K562 (cell line): ENCODE measurements at regions not wholly inside any gene's neighbourhood (a gene's known extent, or its start where the extent isn't known, plus 50 kb on each side); places are given as distances from the start of the nearest gene placed in this dataset.

Source experiments
- ATAC-seq: fragments of 200-7000 bp; cut with Tn5 transposase; 3 replicates; pipeline ENCODE4 v1.9.1; 2020; ENCODE audit warnings: moderate library complexity
- BruUV-seq: library from RNA; stranded (reverse); fragments of 400-500 nt; replicated peaks from 2 replicates; lab custom pipeline; 2021; lab: Mats Ljungman, UMichigan
- CTCF ChIA-PET: fragments of 300-600 bp; formaldehyde crosslinking; extraction: SDS; loops from one replicate; lab custom pipeline; 2021; ENCODE audit warnings: low intra/inter-chr PET ratio; lab: Yijun Ruan, JAX
- POLR2A ChIA-PET: fragments of 300-600, 350-650 bp; sonication (Branson Sonifier 250); formaldehyde crosslinking; extraction: SDS; loops from one replicate; lab custom pipeline; 2021; ENCODE audit warnings: antibody characterized with exemption, inconsistent platforms; lab: Yijun Ruan, JAX
- DNase-seq, 4 experiments: peaks; one replicate each; pipeline versions ENCODE4 v3.0.0 to v3.0.0-alpha.2; 2011 to 2018; ENCODE audit warnings: low spot score in 3 of 4, mixed read lengths in 3 of 4; ENCODE audit errors: extremely low read depth in 1 of 4
- FAIRE-seq: peaks from 2 replicates; lab custom pipeline; 2011; peaks lifted over from hg19 to GRCh38; lab: Jason Lieb, UNC
- H2AFZ ChIP-seq: 2 replicates; pipeline ENCODE4 v1.6.0; 2011; ENCODE audit warnings: low read depth, low read length, control low read depth, inconsistent platforms
- H3K27ac ChIP-seq: fragments of 200-600 bp; 3 replicates; pipeline ENCODE4 v1.8.0; 2011; ENCODE audit warnings: low read depth, mild to moderate bottlenecking, control low read depth, inconsistent platforms, low read length, moderate library complexity, mixed read lengths; ENCODE audit errors: extremely low read depth
- H3K27me3 ChIP-seq, 2 experiments: fragments of 300-600 bp in 1 of 2; 2 replicates in 1 of 2; 3 replicates in 1 of 2; pipeline versions ENCODE4 v1.6.0 to v1.8.0; 2011; ENCODE audit warnings: inconsistent platforms in 2 of 2, low read length in 2 of 2, mild to moderate bottlenecking in 1 of 2, mixed read lengths in 1 of 2, moderate library complexity in 1 of 2; ENCODE audit not compliant: control insufficient read depth in 2 of 2, insufficient read depth in 2 of 2
- H3K36me3 ChIP-seq: fragments of 300-600 bp; 3 replicates; pipeline ENCODE4 v1.8.0; 2011; ENCODE audit warnings: mild to moderate bottlenecking, low read length, inconsistent platforms; ENCODE audit not compliant: control insufficient read depth, insufficient read depth
- H3K4me1 ChIP-seq, 2 experiments: fragments of 200-600 bp in 1 of 2; replicated peaks in 1 of 2; 2 replicates in 1 of 2; 3 replicates in 1 of 2; pipeline versions ENCODE4 v1.5.1 to v1.8.0; 2011; ENCODE audit warnings: inconsistent platforms in 2 of 2, low read length in 2 of 2, mild to moderate bottlenecking in 1 of 2, mixed read lengths in 1 of 2, moderate library complexity in 1 of 2; ENCODE audit not compliant: control insufficient read depth in 2 of 2, insufficient read depth in 2 of 2
- H3K4me2 ChIP-seq: 2 replicates; pipeline ENCODE4 v1.6.1; 2011; ENCODE audit warnings: low read length, control low read depth, inconsistent platforms, mixed read lengths; ENCODE audit not compliant: insufficient read depth
- H3K4me3 ChIP-seq: fragments of 200-600 bp; sonication (generic), shearing (Covaris generic); 2 replicates; pipeline ENCODE4 v1.5.1; 2016; ENCODE audit warnings: control low read depth, inconsistent platforms
- H3K79me2 ChIP-seq: fragments of 200-600 bp; 3 replicates; pipeline ENCODE4 v1.8.0; 2011; ENCODE audit warnings: low read length, inconsistent platforms; ENCODE audit not compliant: control insufficient read depth, insufficient read depth
- H3K9ac ChIP-seq, 2 experiments: 2 replicates each; pipeline versions ENCODE4 v1.6.0 to v1.6.1; 2011; ENCODE audit warnings: low read depth in 2 of 2, low read length in 2 of 2, control low read depth in 1 of 2, inconsistent platforms in 1 of 2, mild to moderate bottlenecking in 1 of 2, mixed read lengths in 1 of 2; ENCODE audit not compliant: insufficient read depth in 1 of 2
- H3K9me1 ChIP-seq: one replicate; pipeline ENCODE4 v1.6.0; 2011; ENCODE audit warnings: inconsistent platforms, mild to moderate bottlenecking, low read length, moderate library complexity; ENCODE audit not compliant: control insufficient read depth, insufficient read depth
- H3K9me3 ChIP-seq: replicated peaks from 2 replicates; pipeline ENCODE4 v1.5.1; 2011; ENCODE audit warnings: low read depth, low read length, inconsistent platforms; ENCODE audit not compliant: control insufficient read depth, insufficient read depth
- H4K20me1 ChIP-seq: replicated peaks from 2 replicates; pipeline ENCODE4 v1.6.1; 2011; ENCODE audit warnings: low read length, inconsistent platforms, mixed read lengths; ENCODE audit not compliant: control insufficient read depth, insufficient read depth
- MED1 ChIP-seq: sonication (generic); formaldehyde crosslinking; IDR thresholded peaks from 2 replicates; pipeline ENCODE4 v1.8.1; 2023; ENCODE audit warnings: missing genetic modification reagents, borderline replicate concordance
- RFX1 ChIP-seq: fragments of 450-650 bp; IDR thresholded peaks from 2 replicates; pipeline ENCODE4 v1.6.1; 2016; ENCODE audit warnings: mild to moderate bottlenecking, moderate library complexity
- WGBS: fragments of 100-300 bp; shearing (Covaris generic); methylation state at CpG from one replicate; pipeline ENCODE4 v1.1.6; 2016; ENCODE audit warnings: low coverage, mixed read lengths; ENCODE audit not compliant: insufficient coverage; ENCODE audit errors: missing lambda C conversion rate; 5-methylcytosine and 5-hydroxymethylcytosine counted together
- in situ Hi-C: fragments of 300-500 bp; cut with MboI; formaldehyde crosslinking; loops from 4 replicates; pipeline ENCODE4 v1.15.0; 2018; ENCODE audit warnings: inconsistent platforms, mixed read lengths
- intact Hi-C: fragments of 100-400 bp; cut with micrococcal nuclease; formaldehyde crosslinking; loops from 2 replicates; pipeline ENCODE4 v1.14.2; 2022
- TF ChIP-seq, protein P1 (sequence below): sonication (generic); formaldehyde crosslinking; IDR thresholded peaks from 2 replicates; pipeline ENCODE4 v1.8.0; 2022; ENCODE audit warnings: mild to moderate bottlenecking, missing genetic modification reagents
- TF ChIP-seq, protein P2 (sequence below), 3 experiments: fragments of 200-800 bp in 1 of 3; fragments of 250-450 bp in 1 of 3; fragments of 450-650 bp in 1 of 3; sonication (Bioruptor Pico) in 1 of 3; sonication (Bioruptor generic) in 1 of 3; formaldehyde crosslinking in 1 of 3; IDR thresholded peaks; 2 replicates each; pipeline versions ENCODE4 v1.6.1 to v1.8.0; 2016 to 2022; ENCODE audit warnings: mild to moderate bottlenecking in 2 of 3, missing genetic modification characterization in 2 of 3, missing compliant biosample characterization in 1 of 3, moderate library complexity in 1 of 3
- TF ChIP-seq, protein P3 (sequence below), 2 experiments: fragments of 150-350 bp in 1 of 2; IDR thresholded peaks; 2 replicates each; pipeline ENCODE4 v1.6.1; 2012 to 2016; ENCODE audit warnings: low read depth in 2 of 2, low read length in 2 of 2, mild to moderate bottlenecking in 1 of 2, moderate library complexity in 1 of 2
- TF ChIP-seq, protein P4 (sequence below): sonication (generic); IDR thresholded peaks from 2 replicates; pipeline ENCODE4 v1.6.1; 2016
- TF ChIP-seq, protein P5 (sequence below): fragments of 450-650 bp; IDR thresholded peaks from 2 replicates; pipeline ENCODE4 v1.6.1; 2016; ENCODE audit warnings: borderline replicate concordance
- TF ChIP-seq, protein P6 (sequence below): fragments of 250-450 bp; sonication (Bioruptor Pico); IDR thresholded peaks from 2 replicates; pipeline ENCODE4 v1.5.0; 2020; ENCODE audit warnings: mild to moderate bottlenecking

DNA sequence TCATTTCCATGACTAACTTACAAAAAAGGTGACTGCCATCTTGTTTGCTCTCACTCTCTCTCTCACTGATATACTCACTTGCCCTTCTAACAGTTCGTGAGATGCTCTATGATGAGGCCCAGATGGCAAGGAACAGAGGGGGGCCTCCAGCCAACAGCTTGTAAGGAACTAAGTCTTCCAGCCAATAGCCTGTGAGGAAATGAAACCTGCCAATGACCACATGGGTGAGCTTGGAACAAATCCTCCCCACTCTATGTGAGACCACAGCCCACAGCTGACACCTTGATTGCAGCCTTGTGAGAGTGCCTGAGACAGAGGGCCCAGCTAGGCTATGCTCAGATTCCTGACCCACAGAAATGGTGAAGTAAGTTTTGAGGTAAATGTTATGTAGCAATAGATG lies 153.7 kb downstream of the HHIPL2 start:
- Histone ChIP-seq H3K27ac (no peak overlapping the region), H3K9me1 (no peaks in the 10 kb centered on the region), H3K4me3 (no peak overlapping the region), H4K20me1 (no peaks in the 10 kb centered on the region), H3K4me1 (no peaks in the 10 kb centered on the region), H3K9ac (no peak overlapping the region), H3K4me2 (no peak overlapping the region), H3K79me2 (no peaks in the 10 kb centered on the region), H3K9me3 (no peaks in the 10 kb centered on the region), H3K27me3 (no peaks in the 10 kb centered on the region), H3K36me3 (no peaks in the 10 kb centered on the region), H2AFZ (no peak overlapping the region)
- BruUV-seq, result no TSS peak
- POLR2A ChIA-PET, result no interaction called here
- no peak for DNase-seq
- WGBS, result 0% methylated on average over 1 of the region's 1 CpG
- intact Hi-C loops, result no loop called here
- CTCF ChIA-PET, result no interaction called here
- no peak for FAIRE-seq
- no peak for ATAC-seq
- in situ Hi-C loops, result no loop called here
- TF ChIP-seq RFX1, result no peak
- TF ChIP-seq, protein P1, sequence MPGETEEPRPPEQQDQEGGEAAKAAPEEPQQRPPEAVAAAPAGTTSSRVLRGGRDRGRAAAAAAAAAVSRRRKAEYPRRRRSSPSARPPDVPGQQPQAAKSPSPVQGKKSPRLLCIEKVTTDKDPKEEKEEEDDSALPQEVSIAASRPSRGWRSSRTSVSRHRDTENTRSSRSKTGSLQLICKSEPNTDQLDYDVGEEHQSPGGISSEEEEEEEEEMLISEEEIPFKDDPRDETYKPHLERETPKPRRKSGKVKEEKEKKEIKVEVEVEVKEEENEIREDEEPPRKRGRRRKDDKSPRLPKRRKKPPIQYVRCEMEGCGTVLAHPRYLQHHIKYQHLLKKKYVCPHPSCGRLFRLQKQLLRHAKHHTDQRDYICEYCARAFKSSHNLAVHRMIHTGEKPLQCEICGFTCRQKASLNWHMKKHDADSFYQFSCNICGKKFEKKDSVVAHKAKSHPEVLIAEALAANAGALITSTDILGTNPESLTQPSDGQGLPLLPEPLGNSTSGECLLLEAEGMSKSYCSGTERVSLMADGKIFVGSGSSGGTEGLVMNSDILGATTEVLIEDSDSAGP (CRISPR knock-in tag), result no peak
- TF ChIP-seq, protein P2, sequence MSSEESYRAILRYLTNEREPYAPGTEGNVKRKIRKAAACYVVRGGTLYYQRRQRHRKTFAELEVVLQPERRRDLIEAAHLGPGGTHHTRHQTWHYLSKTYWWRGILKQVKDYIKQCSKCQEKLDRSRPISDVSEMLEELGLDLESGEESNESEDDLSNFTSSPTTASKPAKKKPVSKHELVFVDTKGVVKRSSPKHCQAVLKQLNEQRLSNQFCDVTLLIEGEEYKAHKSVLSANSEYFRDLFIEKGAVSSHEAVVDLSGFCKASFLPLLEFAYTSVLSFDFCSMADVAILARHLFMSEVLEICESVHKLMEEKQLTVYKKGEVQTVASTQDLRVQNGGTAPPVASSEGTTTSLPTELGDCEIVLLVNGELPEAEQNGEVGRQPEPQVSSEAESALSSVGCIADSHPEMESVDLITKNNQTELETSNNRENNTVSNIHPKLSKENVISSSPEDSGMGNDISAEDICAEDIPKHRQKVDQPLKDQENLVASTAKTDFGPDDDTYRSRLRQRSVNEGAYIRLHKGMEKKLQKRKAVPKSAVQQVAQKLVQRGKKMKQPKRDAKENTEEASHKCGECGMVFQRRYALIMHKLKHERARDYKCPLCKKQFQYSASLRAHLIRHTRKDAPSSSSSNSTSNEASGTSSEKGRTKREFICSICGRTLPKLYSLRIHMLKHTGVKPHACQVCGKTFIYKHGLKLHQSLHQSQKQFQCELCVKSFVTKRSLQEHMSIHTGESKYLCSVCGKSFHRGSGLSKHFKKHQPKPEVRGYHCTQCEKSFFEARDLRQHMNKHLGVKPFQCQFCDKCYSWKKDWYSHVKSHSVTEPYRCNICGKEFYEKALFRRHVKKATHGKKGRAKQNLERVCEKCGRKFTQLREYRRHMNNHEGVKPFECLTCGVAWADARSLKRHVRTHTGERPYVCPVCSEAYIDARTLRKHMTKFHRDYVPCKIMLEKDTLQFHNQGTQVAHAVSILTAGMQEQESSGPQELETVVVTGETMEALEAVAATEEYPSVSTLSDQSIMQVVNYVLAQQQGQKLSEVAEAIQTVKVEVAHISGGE (CRISPR knock-in tag; IDR thresholded peaks at IDR 0.05), result no peak
- no peak for TF ChIP-seq MED1 (CRISPR knock-in tag)
- TF ChIP-seq, protein P3, sequence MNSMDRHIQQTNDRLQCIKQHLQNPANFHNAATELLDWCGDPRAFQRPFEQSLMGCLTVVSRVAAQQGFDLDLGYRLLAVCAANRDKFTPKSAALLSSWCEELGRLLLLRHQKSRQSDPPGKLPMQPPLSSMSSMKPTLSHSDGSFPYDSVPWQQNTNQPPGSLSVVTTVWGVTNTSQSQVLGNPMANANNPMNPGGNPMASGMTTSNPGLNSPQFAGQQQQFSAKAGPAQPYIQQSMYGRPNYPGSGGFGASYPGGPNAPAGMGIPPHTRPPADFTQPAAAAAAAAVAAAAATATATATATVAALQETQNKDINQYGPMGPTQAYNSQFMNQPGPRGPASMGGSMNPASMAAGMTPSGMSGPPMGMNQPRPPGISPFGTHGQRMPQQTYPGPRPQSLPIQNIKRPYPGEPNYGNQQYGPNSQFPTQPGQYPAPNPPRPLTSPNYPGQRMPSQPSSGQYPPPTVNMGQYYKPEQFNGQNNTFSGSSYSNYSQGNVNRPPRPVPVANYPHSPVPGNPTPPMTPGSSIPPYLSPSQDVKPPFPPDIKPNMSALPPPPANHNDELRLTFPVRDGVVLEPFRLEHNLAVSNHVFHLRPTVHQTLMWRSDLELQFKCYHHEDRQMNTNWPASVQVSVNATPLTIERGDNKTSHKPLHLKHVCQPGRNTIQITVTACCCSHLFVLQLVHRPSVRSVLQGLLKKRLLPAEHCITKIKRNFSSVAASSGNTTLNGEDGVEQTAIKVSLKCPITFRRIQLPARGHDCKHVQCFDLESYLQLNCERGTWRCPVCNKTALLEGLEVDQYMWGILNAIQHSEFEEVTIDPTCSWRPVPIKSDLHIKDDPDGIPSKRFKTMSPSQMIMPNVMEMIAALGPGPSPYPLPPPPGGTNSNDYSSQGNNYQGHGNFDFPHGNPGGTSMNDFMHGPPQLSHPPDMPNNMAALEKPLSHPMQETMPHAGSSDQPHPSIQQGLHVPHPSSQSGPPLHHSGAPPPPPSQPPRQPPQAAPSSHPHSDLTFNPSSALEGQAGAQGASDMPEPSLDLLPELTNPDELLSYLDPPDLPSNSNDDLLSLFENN (IDR thresholded peaks at IDR 0.05; ENCODE audit: low read depth in 2 of 2, low read length in 2 of 2), result no peak
- TF ChIP-seq, protein P4, sequence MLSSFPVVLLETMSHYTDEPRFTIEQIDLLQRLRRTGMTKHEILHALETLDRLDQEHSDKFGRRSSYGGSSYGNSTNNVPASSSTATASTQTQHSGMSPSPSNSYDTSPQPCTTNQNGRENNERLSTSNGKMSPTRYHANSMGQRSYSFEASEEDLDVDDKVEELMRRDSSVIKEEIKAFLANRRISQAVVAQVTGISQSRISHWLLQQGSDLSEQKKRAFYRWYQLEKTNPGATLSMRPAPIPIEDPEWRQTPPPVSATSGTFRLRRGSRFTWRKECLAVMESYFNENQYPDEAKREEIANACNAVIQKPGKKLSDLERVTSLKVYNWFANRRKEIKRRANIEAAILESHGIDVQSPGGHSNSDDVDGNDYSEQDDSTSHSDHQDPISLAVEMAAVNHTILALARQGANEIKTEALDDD, result no peak
- TF ChIP-seq, protein P5, sequence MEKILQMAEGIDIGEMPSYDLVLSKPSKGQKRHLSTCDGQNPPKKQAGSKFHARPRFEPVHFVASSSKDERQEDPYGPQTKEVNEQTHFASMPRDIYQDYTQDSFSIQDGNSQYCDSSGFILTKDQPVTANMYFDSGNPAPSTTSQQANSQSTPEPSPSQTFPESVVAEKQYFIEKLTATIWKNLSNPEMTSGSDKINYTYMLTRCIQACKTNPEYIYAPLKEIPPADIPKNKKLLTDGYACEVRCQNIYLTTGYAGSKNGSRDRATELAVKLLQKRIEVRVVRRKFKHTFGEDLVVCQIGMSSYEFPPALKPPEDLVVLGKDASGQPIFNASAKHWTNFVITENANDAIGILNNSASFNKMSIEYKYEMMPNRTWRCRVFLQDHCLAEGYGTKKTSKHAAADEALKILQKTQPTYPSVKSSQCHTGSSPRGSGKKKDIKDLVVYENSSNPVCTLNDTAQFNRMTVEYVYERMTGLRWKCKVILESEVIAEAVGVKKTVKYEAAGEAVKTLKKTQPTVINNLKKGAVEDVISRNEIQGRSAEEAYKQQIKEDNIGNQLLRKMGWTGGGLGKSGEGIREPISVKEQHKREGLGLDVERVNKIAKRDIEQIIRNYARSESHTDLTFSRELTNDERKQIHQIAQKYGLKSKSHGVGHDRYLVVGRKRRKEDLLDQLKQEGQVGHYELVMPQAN, result no peak
- TF ChIP-seq, protein P6, sequence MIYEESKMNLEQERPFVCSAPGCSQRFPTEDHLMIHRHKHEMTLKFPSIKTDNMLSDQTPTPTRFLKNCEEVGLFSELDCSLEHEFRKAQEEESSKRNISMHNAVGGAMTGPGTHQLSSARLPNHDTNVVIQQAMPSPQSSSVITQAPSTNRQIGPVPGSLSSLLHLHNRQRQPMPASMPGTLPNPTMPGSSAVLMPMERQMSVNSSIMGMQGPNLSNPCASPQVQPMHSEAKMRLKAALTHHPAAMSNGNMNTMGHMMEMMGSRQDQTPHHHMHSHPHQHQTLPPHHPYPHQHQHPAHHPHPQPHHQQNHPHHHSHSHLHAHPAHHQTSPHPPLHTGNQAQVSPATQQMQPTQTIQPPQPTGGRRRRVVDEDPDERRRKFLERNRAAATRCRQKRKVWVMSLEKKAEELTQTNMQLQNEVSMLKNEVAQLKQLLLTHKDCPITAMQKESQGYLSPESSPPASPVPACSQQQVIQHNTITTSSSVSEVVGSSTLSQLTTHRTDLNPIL (CRISPR knock-in tag), result no peak
